Hematopoietic multipotent progenitor cell (in vitro differentiated cells): ENCODE measurements at regions not wholly inside any gene's neighbourhood (a gene's known extent, or its start where the extent isn't known, plus 50 kb on each side); places are given as distances from the start of the nearest gene placed in this dataset.
"Not testable (repeated sequence)": the region's sequence is repeated elsewhere in the genome, so short reads cannot be mapped to it uniquely, and the experiment has no call there.

Source experiments
- DNase-seq, 3 donors: peaks; one replicate each; pipeline ENCODE4 v3.0.0-alpha.2; 2011 to 2015; ENCODE audit warnings: low read depth in 2 of 3, low spot score in 2 of 3

DNA sequence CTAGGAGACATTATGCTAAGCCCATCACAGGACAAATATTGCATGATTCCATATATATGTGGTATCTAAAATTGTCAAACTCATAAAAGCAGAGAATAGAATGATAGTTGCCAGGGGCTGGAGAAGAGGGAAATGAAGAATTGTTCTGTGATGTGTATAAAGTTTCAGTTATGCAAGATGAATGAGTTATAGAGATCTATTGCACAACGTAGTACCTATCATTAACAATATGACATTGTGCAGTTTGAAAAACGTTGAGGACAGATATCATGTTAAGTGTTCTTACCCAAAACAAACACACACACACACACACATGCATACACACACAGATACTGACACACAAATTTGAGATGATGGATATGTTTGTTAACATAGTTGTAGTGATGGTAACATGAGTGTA, 871.6 kb upstream of the GOT2 start:
- no peak for DNase-seq

DNA sequence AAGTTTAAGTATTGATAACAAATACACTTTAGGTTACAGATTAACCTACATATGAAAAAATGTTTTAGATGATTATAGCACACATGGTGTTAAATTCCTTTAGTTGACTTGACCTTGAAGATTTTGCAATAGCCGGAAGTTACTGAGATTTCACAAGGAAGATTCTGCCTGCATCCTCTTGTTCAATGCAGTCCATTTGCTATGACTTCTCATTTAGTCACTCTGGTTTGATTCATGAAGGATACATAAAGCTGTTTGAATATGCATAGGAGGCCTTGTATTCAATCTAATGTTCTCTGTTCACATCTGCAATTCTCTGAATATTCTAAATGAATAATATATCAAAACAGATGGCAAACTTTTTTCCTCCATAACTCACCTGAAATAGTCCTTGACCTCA, 870.2 kb upstream of the GOT2 start:
- DNase-seq, result no peak

DNA sequence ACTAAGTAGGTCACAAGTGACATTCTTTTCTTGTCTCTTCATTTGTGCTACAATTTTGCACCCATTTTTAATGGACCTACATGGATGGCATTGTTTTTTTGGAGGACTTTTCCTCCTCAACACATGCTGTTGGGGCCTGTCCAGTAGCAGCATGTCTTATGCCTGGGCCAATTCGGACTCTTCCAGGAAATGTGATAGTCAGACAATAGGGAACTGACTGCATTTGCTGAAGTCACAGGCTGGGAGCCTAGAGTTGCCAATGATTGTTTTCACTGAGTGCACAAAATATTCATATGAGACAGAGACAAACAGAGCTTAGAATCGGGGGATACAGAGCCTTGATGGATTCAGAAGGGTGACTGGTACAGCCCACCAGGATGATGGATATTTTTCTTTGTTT, 867.3 kb upstream of the GOT2 start:
- DNase-seq, result no peak

- DNase-seq, result no peak
Observed at GRCh38 chr16:59597269-59597668, 863.2 kb upstream of the GOT2 start.

- no peak for DNase-seq
Observed at GRCh38 chr16:59596693-59597092, 862.6 kb upstream of the GOT2 start.

DNA sequence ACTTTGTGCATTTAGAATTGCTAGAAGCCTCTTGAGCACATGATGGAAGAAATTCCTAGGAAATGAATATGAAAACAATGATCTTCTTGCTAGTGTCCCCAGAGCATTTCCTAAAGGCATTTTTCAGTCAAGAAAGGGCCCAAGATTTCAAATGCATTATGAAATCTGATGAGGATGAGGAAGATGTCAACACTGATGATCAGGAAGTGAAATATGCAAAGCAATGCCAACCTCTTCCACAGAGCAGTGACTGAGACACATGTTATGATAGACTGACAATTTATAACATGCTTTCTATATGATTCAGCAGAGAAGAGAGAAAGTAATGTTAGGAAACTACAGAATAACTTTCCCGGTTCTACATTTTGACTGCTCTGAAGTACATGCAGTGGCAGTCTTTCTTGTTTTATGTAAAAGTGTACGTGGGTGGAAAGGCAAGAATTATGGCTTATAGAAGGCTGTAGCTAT, 859.1 kb upstream of the GOT2 start:
- DNase-seq, result no peak

GRCh38 chr16:59591480-59591879, 857.4 kb upstream of the GOT2 start:
- DNase-seq, result no peak

DNA sequence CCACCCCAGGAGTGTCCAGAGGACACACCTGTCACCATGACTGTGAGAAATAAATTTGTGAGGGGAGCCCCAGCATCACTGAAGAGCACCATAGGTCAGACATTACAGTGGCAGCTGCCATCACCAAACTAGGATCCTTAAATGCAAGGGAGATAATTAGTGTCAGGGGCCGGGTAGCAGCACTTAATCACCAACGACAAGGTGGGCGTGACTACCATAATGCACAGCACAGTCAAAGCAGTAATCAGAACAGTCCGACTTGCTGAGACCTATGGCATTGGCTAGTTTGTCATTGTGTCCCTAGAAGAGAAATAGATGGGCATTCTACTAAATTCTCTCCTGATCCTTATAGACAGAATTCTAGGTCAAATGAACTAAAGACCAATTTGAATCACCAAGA, 856.7 kb upstream of the GOT2 start:
- no peak for DNase-seq

GRCh38 chr16:59586331-59586730, 852.2 kb upstream of the GOT2 start:
- no peak for DNase-seq

DNA sequence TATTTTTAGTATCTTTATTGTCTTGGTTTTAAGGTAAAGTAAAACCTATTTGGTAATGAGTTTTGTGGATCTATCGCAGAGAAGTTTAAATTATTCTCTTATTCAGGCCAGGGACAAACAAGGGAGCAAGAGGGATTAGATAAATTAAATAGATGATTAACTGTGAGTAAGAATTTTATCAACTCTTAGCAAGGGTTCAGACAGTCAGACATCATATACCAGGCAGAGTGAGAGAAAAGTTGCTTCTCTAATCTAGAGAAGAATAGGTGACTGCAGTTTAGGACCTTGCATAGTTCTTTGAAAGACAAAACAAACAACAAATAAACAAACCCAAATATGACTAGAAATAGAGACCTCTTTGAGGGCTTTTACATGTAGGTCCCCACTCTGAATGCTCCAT, 840.2 kb upstream of the GOT2 start:
- no peak for DNase-seq

DNA sequence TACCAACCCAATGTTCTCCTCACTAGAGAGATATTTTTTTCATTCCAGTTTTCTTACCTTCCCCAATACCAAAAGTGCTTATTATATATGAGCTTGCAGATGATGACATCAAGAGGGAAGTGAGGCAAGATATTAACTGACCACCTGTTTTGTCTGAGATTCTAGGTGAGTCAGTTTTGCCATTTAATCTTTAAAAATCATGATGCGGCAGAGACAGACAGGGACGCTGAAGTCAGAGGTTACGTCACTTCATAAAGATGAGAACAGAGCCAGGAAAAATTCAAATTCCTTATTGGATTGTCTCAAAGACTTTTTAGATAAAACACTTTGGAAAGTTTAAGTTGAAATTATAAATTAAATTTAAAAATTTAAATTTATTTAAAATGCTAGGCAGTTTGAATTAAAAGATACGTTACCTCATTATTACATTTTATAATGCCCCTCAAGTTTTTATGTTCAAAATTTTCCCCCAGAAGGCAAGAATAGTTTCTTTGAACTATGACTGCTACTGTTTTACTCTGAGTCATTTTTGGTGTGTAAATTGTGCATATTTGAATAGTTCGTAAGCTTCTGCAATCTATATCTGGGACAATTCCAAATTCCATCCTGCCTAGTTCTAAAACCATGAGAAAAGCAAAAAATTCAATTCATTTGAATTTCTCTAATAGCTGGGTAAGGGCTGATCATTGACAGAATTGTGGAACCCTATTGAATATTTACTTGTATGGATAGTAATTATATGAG, 839.6 kb upstream of the GOT2 start:
- DNase-seq, result no peak

DNA sequence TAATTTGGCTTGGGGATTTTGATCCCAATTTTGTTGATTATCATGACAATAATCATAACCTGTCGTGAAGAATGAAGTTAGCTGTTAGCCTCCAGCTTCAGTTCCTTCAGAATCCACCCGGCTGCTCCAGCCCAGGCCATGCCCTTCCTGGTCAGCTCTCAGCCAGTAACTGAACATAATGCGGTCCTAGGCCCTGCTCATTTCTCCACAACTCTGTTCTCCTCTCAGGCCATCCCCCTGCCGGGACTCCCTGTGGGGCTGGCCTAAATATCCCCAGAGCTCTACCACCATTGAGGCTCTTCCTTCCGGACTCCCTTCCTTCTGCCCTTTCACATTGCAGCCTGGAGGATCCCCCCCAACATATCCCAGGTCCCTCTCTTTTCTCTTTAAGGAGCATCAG, 833.4 kb upstream of the GOT2 start:
- DNase-seq, result no peak

DNA sequence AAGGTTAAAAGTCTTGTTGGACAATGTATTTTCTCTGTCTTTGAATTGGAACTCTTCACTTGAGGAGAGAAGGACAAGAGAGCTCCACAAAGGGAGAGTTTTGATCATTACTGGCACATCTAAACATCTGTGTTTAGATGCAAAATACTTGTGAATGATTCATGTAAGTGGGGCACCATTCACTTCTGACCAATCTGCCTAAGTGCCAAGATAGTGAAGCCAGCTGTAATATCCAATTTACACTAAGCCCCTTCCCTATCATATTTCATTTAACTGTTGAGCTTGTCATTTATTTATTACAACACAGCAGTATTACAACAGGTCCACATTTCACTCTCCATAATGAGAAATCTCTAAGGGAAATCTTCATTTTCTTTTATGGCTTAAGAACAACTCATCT, 832.3 kb upstream of the GOT2 start:
- DNase-seq, result no peak

GRCh38 chr16:59558679-59559078, 824.6 kb upstream of the GOT2 start:
- DNase-seq, result no peak

- DNase-seq, result no peak
Observed at GRCh38 chr16:59552164-59552563, 818.0 kb upstream of the GOT2 start.

- DNase-seq, result no peak
Observed at GRCh38 chr16:59545721-59546120, 811.6 kb upstream of the GOT2 start.

DNA sequence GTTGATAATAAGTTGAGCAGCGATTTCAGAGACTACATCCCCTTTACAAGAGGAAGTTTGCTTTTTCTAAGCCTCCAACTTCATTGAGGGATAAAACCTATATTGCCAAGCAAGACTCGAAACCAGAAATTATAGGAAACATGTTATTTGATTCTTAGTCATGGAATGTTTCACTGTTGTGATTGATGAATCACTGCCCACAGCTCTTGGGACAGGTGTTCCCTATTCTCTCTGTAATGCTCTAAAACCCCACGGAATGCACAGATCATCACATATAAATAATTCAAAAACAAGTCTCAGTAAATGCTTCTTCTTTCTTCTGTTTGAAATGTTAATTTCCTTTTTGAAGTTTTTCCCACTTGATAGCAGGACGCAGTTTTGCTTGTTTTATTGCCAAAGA, 809.5 kb upstream of the GOT2 start:
- DNase-seq, result no peak

- no peak for DNase-seq
Observed at GRCh38 chr16:59540621-59541020, 806.5 kb upstream of the GOT2 start.

DNA sequence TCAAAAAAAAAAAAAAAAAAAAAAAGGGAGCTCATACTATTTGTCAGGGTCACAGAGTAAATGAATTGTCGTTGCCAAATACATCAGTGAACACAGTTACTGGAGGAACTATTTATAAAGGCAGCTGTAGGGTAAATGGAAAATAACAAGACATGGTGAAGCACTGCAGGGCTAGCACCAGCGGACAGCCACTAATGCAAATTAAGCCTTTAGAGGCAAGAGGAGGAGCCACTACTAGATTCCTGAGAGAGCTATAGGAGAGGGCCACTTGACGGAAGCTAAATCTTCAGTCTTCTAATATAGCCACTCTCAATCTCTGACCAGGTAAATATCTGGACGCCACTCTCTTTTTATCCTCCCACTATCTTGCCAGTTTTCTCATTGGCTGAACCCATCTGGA, 801.2 kb upstream of the GOT2 start:
- no peak for DNase-seq

- DNase-seq, result no peak
Observed at GRCh38 chr16:59527206-59527997, 793.3 kb upstream of the GOT2 start.

DNA sequence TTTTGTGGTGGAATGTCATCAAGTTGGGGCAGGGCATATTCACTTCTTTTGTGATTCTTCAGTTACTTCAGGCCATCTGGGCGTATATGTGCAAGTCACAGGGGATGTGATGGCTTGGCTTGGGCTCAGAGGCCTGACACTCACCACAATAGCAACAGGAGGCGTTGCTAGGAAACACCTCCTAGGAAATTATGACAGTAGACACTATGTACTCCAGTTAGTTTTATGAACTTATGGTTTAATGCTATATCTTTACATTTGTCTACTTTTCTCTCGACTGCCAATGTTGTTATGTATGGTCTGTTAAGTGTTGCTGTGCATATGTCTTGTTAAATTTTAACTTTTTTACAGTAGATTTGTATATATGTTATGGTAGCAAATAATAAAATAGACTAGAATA, 788.7 kb upstream of the GOT2 start:
- peak in 1 of 3 donors; percentile 1 for DNase-seq

GRCh38 chr16:59518721-59519120, 784.6 kb upstream of the GOT2 start:
- not testable (repeated sequence) for DNase-seq
